ENCODE measurements at regions not wholly inside any gene's neighbourhood (a gene's known extent, or its start where the extent isn't known, plus 50 kb on each side); places are given as distances from the start of the nearest gene placed in this dataset.

DNA sequence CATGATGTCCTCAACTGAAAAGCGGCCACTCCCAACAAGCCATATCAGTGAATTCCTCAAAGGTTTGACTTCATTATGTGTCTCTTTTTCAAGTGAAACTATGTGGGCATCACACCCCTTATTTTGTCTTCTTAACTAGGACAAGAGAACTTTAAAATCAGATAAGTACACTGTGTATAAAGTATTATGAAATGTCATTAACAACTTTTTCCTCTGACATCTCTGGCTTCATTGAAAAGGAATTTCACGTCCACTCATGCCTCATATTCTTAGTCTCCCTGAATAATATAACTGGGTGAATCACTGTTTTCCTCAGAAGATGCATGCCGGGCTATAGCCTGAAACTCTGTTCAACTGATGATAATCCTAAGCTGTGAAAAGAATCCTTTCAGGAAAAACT, 415.8 kb downstream of the ACTL7B start:
- Histone ChIP-seq H3K9ac (no peak overlapping the region), H2AFZ (ENCODE audit: low read depth) (no peak overlapping the region), H3K4me1 (ENCODE audit: low read depth, poor library complexity, severe bottlenecking) (no peaks in the 10 kb centered on the region), H3K36me3 (ENCODE audit: insufficient read depth) (no peaks in the 10 kb centered on the region), H3K27me3 (ENCODE audit: insufficient read depth, low read depth) (no peaks in the 10 kb centered on the region), H3K79me2 (ENCODE audit: insufficient read depth, low read depth) (no peaks in the 10 kb centered on the region), H3K4me2 (no peak overlapping the region), H3K27ac (no peak overlapping the region), H3K4me3 (IDR thresholded peaks at IDR 0.05; ENCODE audit: insufficient read depth, low read depth, low read length) (no peak overlapping the region), H4K20me1 (ENCODE audit: insufficient read depth) (no peaks in the 10 kb centered on the region)
- TF ChIP-seq, protein P1, sequence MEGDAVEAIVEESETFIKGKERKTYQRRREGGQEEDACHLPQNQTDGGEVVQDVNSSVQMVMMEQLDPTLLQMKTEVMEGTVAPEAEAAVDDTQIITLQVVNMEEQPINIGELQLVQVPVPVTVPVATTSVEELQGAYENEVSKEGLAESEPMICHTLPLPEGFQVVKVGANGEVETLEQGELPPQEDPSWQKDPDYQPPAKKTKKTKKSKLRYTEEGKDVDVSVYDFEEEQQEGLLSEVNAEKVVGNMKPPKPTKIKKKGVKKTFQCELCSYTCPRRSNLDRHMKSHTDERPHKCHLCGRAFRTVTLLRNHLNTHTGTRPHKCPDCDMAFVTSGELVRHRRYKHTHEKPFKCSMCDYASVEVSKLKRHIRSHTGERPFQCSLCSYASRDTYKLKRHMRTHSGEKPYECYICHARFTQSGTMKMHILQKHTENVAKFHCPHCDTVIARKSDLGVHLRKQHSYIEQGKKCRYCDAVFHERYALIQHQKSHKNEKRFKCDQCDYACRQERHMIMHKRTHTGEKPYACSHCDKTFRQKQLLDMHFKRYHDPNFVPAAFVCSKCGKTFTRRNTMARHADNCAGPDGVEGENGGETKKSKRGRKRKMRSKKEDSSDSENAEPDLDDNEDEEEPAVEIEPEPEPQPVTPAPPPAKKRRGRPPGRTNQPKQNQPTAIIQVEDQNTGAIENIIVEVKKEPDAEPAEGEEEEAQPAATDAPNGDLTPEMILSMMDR (conservative IDR thresholded peaks at IDR 0.05; ENCODE audit: low read depth, low read length): no peak

DNA sequence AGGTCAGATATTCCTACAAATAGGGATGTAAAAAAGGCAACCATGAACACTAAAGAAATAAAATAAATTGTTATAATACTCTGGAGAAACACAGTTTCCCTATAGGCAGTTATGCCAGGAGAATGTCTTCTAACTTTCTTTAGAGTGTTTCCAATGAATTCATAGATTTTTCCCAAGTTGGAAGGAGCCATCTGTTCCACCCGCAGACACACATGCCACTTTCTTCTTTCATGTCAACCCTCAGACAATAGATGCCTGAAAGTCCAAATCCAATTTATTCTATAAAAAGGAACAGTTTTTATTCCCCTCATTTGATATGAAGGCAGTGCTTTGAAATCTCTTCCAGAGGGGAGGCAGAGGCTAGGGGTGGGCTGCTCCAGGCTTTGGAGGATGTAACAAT, 418.1 kb downstream of the ACTL7B start:
- TF ChIP-seq, protein P1 (conservative IDR thresholded peaks at IDR 0.05; ENCODE audit: low read depth, low read length): no peak

DNA sequence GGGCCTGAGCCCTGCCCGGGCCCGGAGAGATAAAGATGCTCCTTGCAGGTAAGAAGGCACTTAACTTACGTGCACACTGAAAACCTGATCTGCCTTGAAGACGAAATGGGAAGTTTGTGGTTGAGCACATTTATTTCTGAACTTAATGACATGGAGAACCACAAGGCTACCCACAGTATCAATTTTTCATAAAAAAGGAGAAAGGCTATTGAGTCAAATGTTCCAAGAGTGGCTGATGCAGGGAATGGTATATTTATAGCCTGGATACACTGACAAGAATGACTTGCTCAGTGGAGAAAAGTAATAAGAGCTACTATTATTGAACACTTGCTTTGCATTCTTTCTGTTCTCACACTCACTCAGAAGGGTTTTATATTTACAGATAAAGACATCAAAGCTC, 419.3 kb downstream of the ACTL7B start:
- Histone ChIP-seq H3K9ac (no peak overlapping the region), H3K36me3 (ENCODE audit: insufficient read depth) (no peaks in the 10 kb centered on the region), H3K4me1 (ENCODE audit: low read depth, poor library complexity, severe bottlenecking) (no peaks in the 10 kb centered on the region), H3K4me3 (IDR thresholded peaks at IDR 0.05; ENCODE audit: insufficient read depth, low read depth, low read length) (no peak overlapping the region), H3K27ac (no peak overlapping the region), H3K4me2 (no peak overlapping the region), H4K20me1 (ENCODE audit: insufficient read depth) (no peaks in the 10 kb centered on the region), H3K27me3 (ENCODE audit: insufficient read depth, low read depth) (no peaks in the 10 kb centered on the region), H2AFZ (ENCODE audit: low read depth) (no peak overlapping the region), H3K79me2 (ENCODE audit: insufficient read depth, low read depth) (no peaks in the 10 kb centered on the region)
- TF ChIP-seq, protein P1 (conservative IDR thresholded peaks at IDR 0.05; ENCODE audit: low read depth, low read length): no peak

More for the DNA sequence above, 418.1 kb downstream of the ACTL7B start:
- Histone ChIP-seq H3K9ac (no peak overlapping the region), H4K20me1 (ENCODE audit: insufficient read depth) (no peaks in the 10 kb centered on the region), H3K4me2 (no peak overlapping the region), H3K4me1 (ENCODE audit: low read depth, poor library complexity, severe bottlenecking) (no peaks in the 10 kb centered on the region), H3K27ac (no peak overlapping the region), H3K36me3 (ENCODE audit: insufficient read depth) (no peaks in the 10 kb centered on the region), H2AFZ (ENCODE audit: low read depth) (no peak overlapping the region), H3K27me3 (ENCODE audit: insufficient read depth, low read depth) (no peaks in the 10 kb centered on the region), H3K4me3 (IDR thresholded peaks at IDR 0.05; ENCODE audit: insufficient read depth, low read depth, low read length) (no peak overlapping the region), H3K79me2 (ENCODE audit: insufficient read depth, low read depth) (no peaks in the 10 kb centered on the region)

DNA sequence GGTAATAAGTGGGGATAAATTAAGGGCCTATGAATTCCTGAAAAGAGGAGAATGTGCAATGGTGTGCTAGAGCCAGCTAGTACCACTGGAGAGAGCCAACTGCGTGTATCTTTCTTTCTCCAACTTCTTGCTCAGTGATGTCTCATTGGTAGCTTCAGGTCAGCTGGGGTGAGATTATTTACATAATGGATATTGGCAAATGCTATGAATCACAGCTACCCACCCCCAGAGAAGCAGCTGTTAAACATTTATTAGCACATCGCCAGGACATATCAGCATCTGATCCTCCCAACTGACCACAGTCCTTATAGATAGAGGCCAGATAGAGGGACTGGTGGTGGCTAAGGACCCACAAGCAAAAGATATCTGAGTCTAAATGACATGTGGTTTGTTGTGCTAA, 421.3 kb downstream of the ACTL7B start:
- H3K27ac ChIP-seq: no peak overlapping the region
- no peaks in the 10 kb centered on the region for H4K20me1 ChIP-seq (ENCODE audit: insufficient read depth)
- no peaks in the 10 kb centered on the region for H3K4me1 ChIP-seq (ENCODE audit: low read depth, poor library complexity, severe bottlenecking)
- no peak overlapping the region for H3K9ac ChIP-seq
- no peak overlapping the region for H2AFZ ChIP-seq (ENCODE audit: low read depth)
- H3K4me2 ChIP-seq: no peak overlapping the region
- H3K4me3 ChIP-seq (IDR thresholded peaks at IDR 0.05; ENCODE audit: insufficient read depth, low read depth, low read length): no peak overlapping the region
- no peaks in the 10 kb centered on the region for H3K79me2 ChIP-seq (ENCODE audit: insufficient read depth, low read depth)
- H3K36me3 ChIP-seq (ENCODE audit: insufficient read depth): no peaks in the 10 kb centered on the region; the same call in 1 of the 2 replicates
- TF ChIP-seq, protein P1 (conservative IDR thresholded peaks at IDR 0.05; ENCODE audit: low read depth, low read length): no peak
- H3K27me3 ChIP-seq (ENCODE audit: insufficient read depth, low read depth): no peaks in the 10 kb centered on the region

Measured in KMS-11 (cell line).